Gastroesophageal sphincter (tissue), 3 donors: ENCODE measurements at regions not wholly inside any gene's neighbourhood (a gene's known extent, or its start where the extent isn't known, plus 50 kb on each side); places are given as distances from the start of the nearest gene placed in this dataset.

Source experiments
- CTCF ChIP-seq, 4 experiments: fragments of 200-600 bp in 2 of 4; fragments of 450-650 bp in 2 of 4; sonication (generic) in 1 of 4; IDR thresholded peaks; one replicate each; pipeline ENCODE4 v1.5.1; 2017 to 2019; ENCODE audit warnings: antibody characterized with exemption in 4 of 4, mild to moderate bottlenecking in 2 of 4, moderate library complexity in 2 of 4
- POLR2AphosphoS5 ChIP-seq: sonication (generic); formaldehyde crosslinking; IDR thresholded peaks from one replicate; pipeline ENCODE4 v1.6.1; 2017; ENCODE audit warnings: antibody characterized with exemption

GRCh38 chr6:6808915-6809314 is 220.4 kb downstream of the LY86 start:
- TF ChIP-seq POLR2AphosphoS5 (no peak), CTCF (IDR thresholded peaks at IDR 0.05) (no peak)
